ENCODE measurements at regions not wholly inside any gene's neighbourhood (a gene's known extent, or its start where the extent isn't known, plus 50 kb on each side); places are given as distances from the start of the nearest gene placed in this dataset.

GRCh38 chr2:856041-856440 is 94.6 kb upstream of the SNTG2 start:
- Mint-ChIP-seq H3K4me1 (peaks cover 25% of the 10 kb centered on the region), H3K27ac (no peak overlapping the region), H3K27me3 (no peaks in the 10 kb centered on the region), H3K36me3 (no peaks in the 10 kb centered on the region), H3K4me3 (no peak overlapping the region), H3K9me3 (peaks cover 17% of the 10 kb centered on the region)

GRCh38 chr2:855177-855576 is 95.5 kb upstream of the SNTG2 start:
- Mint-ChIP-seq H3K4me1 (peaks cover 25% of the 10 kb centered on the region), H3K36me3 (no peaks in the 10 kb centered on the region), H3K9me3 (peaks cover 17% of the 10 kb centered on the region), H3K27ac (peak overlapping the region; percentile 60), H3K4me3 (no peak overlapping the region), H3K27me3 (no peaks in the 10 kb centered on the region)

GRCh38 chr2:854460-854859 is 96.2 kb upstream of the SNTG2 start:
- no peaks in the 10 kb centered on the region for H3K36me3 Mint-ChIP-seq
- peaks cover 25% of the 10 kb centered on the region for H3K4me1 Mint-ChIP-seq
- H3K9me3 Mint-ChIP-seq: peaks cover 17% of the 10 kb centered on the region
- H3K27me3 Mint-ChIP-seq: no peaks in the 10 kb centered on the region
- no peak overlapping the region for H3K4me3 Mint-ChIP-seq
- no peak overlapping the region for H3K27ac Mint-ChIP-seq

- no peaks in the 10 kb centered on the region for H3K36me3 Mint-ChIP-seq
- H3K4me3 Mint-ChIP-seq: no peak overlapping the region
- no peaks in the 10 kb centered on the region for H3K27me3 Mint-ChIP-seq
- H3K9me3 Mint-ChIP-seq: peaks cover 17% of the 10 kb centered on the region
- peaks cover 25% of the 10 kb centered on the region for H3K4me1 Mint-ChIP-seq
- no peak overlapping the region for H3K27ac Mint-ChIP-seq
These were observed 97.3 kb upstream of the SNTG2 start for GRCh38 chr2:853203-853870.

- Mint-ChIP-seq H3K4me1 (peaks cover 25% of the 10 kb centered on the region), H3K27me3 (no peaks in the 10 kb centered on the region), H3K9me3 (peaks cover 17% of the 10 kb centered on the region), H3K27ac (no peak overlapping the region), H3K36me3 (no peaks in the 10 kb centered on the region), H3K4me3 (no peak overlapping the region)
These were observed 98.5 kb upstream of the SNTG2 start for GRCh38 chr2:852168-852567.

- Mint-ChIP-seq H3K9me3 (peaks cover 17% of the 10 kb centered on the region), H3K4me3 (no peak overlapping the region), H3K27ac (no peak overlapping the region), H3K4me1 (peaks cover 25% of the 10 kb centered on the region), H3K36me3 (no peaks in the 10 kb centered on the region), H3K27me3 (no peaks in the 10 kb centered on the region)
These were observed 99.0 kb upstream of the SNTG2 start for GRCh38 chr2:851680-852079.

- H3K27ac Mint-ChIP-seq: no peak overlapping the region
- H3K27me3 Mint-ChIP-seq: no peaks in the 10 kb centered on the region
- H3K9me3 Mint-ChIP-seq: peaks cover 17% of the 10 kb centered on the region
- no peaks in the 10 kb centered on the region for H3K36me3 Mint-ChIP-seq
- H3K4me1 Mint-ChIP-seq: peaks cover 20% of the 10 kb centered on the region
- H3K4me3 Mint-ChIP-seq: no peak overlapping the region
These were observed 99.6 kb upstream of the SNTG2 start for GRCh38 chr2:851078-851477.

GRCh38 chr2:850429-850828 is 100.2 kb upstream of the SNTG2 start:
- Mint-ChIP-seq H3K4me1 (peaks cover 13% of the 10 kb centered on the region), H3K4me3 (no peak overlapping the region), H3K27me3 (no peaks in the 10 kb centered on the region), H3K9me3 (peaks cover 13% of the 10 kb centered on the region), H3K36me3 (no peaks in the 10 kb centered on the region), H3K27ac (no peak overlapping the region)

- H3K9me3 Mint-ChIP-seq: no peaks in the 10 kb centered on the region
- no peaks in the 10 kb centered on the region for H3K36me3 Mint-ChIP-seq
- no peak overlapping the region for H3K27ac Mint-ChIP-seq
- H3K4me3 Mint-ChIP-seq: no peak overlapping the region
- peaks cover 9% of the 10 kb centered on the region for H3K27me3 Mint-ChIP-seq
- H3K4me1 Mint-ChIP-seq: no peaks in the 10 kb centered on the region
These were observed 102.5 kb upstream of the SNTG2 start for GRCh38 chr2:848099-848498.

GRCh38 chr2:847669-848068 is 103.0 kb upstream of the SNTG2 start:
- H3K9me3 Mint-ChIP-seq: no peaks in the 10 kb centered on the region

GRCh38 chr2:844715-845114 is 105.9 kb upstream of the SNTG2 start:
- Mint-ChIP-seq H3K27ac (no peak overlapping the region), H3K9me3 (no peaks in the 10 kb centered on the region), H3K4me1 (no peaks in the 10 kb centered on the region), H3K4me3 (no peak overlapping the region), H3K27me3 (peaks cover 11% of the 10 kb centered on the region), H3K36me3 (no peaks in the 10 kb centered on the region)

More at GRCh38 chr2:847669-848068, 103.0 kb upstream of the SNTG2 start:
- Mint-ChIP-seq H3K4me3 (no peak overlapping the region), H3K27me3 (peaks cover 9% of the 10 kb centered on the region), H3K36me3 (no peaks in the 10 kb centered on the region), H3K4me1 (no peaks in the 10 kb centered on the region), H3K27ac (no peak overlapping the region)

- Mint-ChIP-seq H3K4me3 (no peak overlapping the region), H3K9me3 (no peaks in the 10 kb centered on the region), H3K27ac (no peak overlapping the region), H3K36me3 (no peaks in the 10 kb centered on the region), H3K27me3 (peaks cover 23% of the 10 kb centered on the region), H3K4me1 (no peaks in the 10 kb centered on the region)
These were observed 108.4 kb upstream of the SNTG2 start for GRCh38 chr2:842151-842803.

- Mint-ChIP-seq H3K4me3 (no peak overlapping the region), H3K36me3 (no peaks in the 10 kb centered on the region), H3K27ac (no peak overlapping the region), H3K27me3 (peaks cover 24% of the 10 kb centered on the region), H3K4me1 (no peaks in the 10 kb centered on the region), H3K9me3 (no peaks in the 10 kb centered on the region)
These were observed 109.6 kb upstream of the SNTG2 start for GRCh38 chr2:841036-841435.

- no peaks in the 10 kb centered on the region for H3K4me1 Mint-ChIP-seq
- no peaks in the 10 kb centered on the region for H3K9me3 Mint-ChIP-seq
- H3K4me3 Mint-ChIP-seq: no peak overlapping the region
- H3K27me3 Mint-ChIP-seq: peaks cover 14% of the 10 kb centered on the region
- no peaks in the 10 kb centered on the region for H3K36me3 Mint-ChIP-seq
- no peak overlapping the region for H3K27ac Mint-ChIP-seq
These were observed 116.4 kb upstream of the SNTG2 start for GRCh38 chr2:834233-834632.

- H3K27ac Mint-ChIP-seq: no peak overlapping the region
- peaks cover 7% of the 10 kb centered on the region for H3K27me3 Mint-ChIP-seq
- H3K4me1 Mint-ChIP-seq: no peaks in the 10 kb centered on the region
- no peak overlapping the region for H3K4me3 Mint-ChIP-seq
- no peaks in the 10 kb centered on the region for H3K9me3 Mint-ChIP-seq
- no peaks in the 10 kb centered on the region for H3K36me3 Mint-ChIP-seq
These were observed 117.5 kb upstream of the SNTG2 start for GRCh38 chr2:833180-833579.

GRCh38 chr2:832635-833034 is 118.0 kb upstream of the SNTG2 start:
- Mint-ChIP-seq H3K27me3 (peaks cover 3% of the 10 kb centered on the region), H3K27ac (no peak overlapping the region), H3K4me3 (no peak overlapping the region), H3K4me1 (no peaks in the 10 kb centered on the region), H3K9me3 (no peaks in the 10 kb centered on the region), H3K36me3 (no peaks in the 10 kb centered on the region)

GRCh38 chr2:831622-832021 is 119.0 kb upstream of the SNTG2 start:
- Mint-ChIP-seq H3K27me3 (peaks cover 2% of the 10 kb centered on the region), H3K4me3 (no peak overlapping the region), H3K27ac (no peak overlapping the region), H3K4me1 (no peaks in the 10 kb centered on the region), H3K36me3 (no peaks in the 10 kb centered on the region), H3K9me3 (no peaks in the 10 kb centered on the region)
